ENCODE measurements at regions not wholly inside any gene's neighbourhood (a gene's known extent, or its start where the extent isn't known, plus 50 kb on each side); places are given as distances from the start of the nearest gene placed in this dataset.

GRCh38 chr2:176637486-176638166 is 368.4 kb downstream of the MTX2 start:
- TF ChIP-seq CTCF (IDR thresholded peaks at IDR 0.05; ENCODE audit: low read depth, low read length, missing input control) (no peak), YY1 (IDR thresholded peaks at IDR 0.05) (no peak)
